ENCODE measurements at regions not wholly inside any gene's neighbourhood (a gene's known extent, or its start where the extent isn't known, plus 50 kb on each side); places are given as distances from the start of the nearest gene placed in this dataset.

DNA sequence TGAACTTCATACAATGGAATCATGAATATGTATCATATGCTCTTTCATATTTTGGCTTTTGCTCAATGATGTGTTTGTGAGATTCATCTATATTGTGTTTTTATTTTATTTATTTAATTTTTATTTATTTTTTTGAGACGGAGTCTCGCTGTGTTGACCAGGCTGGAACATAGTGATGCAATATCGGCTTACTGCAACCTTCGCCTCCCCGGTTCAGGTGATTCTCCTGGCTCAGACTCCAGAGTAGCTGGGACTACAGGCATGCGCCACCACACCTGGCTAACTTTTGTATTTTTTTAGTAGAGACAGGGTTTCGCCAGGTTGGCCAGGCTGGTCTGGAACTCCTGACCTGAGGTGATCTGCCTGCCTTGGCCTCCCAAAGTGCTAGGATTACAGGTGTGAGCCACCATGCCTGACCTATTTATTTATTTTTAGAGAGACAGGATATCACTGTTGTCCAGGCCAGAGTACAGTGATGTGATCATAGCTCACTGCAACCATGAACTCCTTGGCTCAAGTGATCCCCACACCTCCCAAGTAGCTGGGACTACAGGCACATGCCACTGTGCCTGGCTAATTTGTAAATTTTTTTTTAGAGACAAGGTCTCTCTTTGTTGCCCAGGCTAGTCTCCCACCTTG is 74.5 kb downstream of the TET3 start:
- no peak for TF ChIP-seq CTCF (IDR thresholded peaks at IDR 0.05; ENCODE audit: borderline replicate concordance, control extremely low read depth, extremely low read depth, insufficient read depth, missing control alignments)
- in situ Hi-C loops (cut with MboI; ENCODE audit: low sequenced_read_pairs, unreplicated experiment) = no loop called here
- DNase-seq (ENCODE audit: low spot score) = no peak

DNA sequence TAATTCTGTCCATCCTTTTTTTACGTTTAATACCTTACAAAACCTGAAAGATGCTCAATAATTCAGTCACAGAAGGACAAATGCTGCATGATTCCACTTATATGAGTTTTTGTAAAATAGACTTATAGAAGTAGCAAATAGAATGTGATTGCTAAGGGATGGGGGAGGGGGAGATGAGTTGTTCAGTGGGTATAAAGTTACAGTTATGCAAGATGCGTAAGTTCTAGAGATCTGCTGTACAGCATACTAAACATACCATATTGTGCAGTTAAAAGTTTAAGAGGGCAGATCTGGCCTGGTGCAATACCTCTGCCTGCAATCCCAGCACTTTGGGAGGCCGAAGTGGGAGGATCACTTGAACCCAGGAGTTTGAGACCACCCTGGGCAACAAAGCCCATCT is 78.8 kb downstream of the TET3 start:
- TF ChIP-seq CTCF (IDR thresholded peaks at IDR 0.05; ENCODE audit: borderline replicate concordance, control extremely low read depth, extremely low read depth, insufficient read depth, missing control alignments) = no peak
- DNase-seq (ENCODE audit: low spot score) = no peak
- in situ Hi-C loops (cut with MboI; ENCODE audit: low sequenced_read_pairs, unreplicated experiment) = no loop called here

DNA sequence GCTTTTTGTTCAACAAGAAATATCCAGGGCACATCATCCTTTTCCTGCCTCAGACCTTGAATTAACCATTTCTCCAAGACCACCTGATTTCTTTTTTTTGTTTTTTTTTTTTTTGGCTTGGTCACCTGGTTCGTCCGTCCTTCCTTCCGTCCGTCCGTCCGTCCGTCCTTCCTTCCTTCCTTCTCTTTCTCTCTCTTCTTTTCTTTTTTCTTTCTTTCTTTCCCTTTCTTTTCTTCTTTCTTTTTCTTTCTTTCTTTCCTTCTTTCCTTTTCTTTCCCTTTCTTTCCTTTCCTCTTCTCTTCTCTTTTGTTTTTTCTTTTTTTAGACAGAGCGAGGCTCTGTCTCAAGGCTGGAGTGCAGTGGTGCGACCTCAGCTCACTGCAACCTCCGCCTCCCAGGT is 80.7 kb downstream of the TET3 start:
- in situ Hi-C loops (cut with MboI; ENCODE audit: low sequenced_read_pairs, unreplicated experiment) = no loop called here
- no peak for DNase-seq (ENCODE audit: low spot score)
- no peak for TF ChIP-seq CTCF (IDR thresholded peaks at IDR 0.05; ENCODE audit: borderline replicate concordance, control extremely low read depth, extremely low read depth, insufficient read depth, missing control alignments)

- no peak for DNase-seq (ENCODE audit: low spot score)
- in situ Hi-C loops (cut with MboI; ENCODE audit: low sequenced_read_pairs, unreplicated experiment) = no loop called here
- TF ChIP-seq CTCF (IDR thresholded peaks at IDR 0.05; ENCODE audit: borderline replicate concordance, control extremely low read depth, extremely low read depth, insufficient read depth, missing control alignments) = no peak
Observed at GRCh38 chr2:74066491-74067203, 81.1 kb downstream of the BOLA3 start.

- DNase-seq (ENCODE audit: low spot score) = no peak
- TF ChIP-seq CTCF (IDR thresholded peaks at IDR 0.05; ENCODE audit: borderline replicate concordance, control extremely low read depth, extremely low read depth, insufficient read depth, missing control alignments) = no peak
- in situ Hi-C loops (cut with MboI; ENCODE audit: low sequenced_read_pairs, unreplicated experiment) = no loop called here
Observed at GRCh38 chr2:74067221-74067747, 80.4 kb downstream of the BOLA3 start.

- in situ Hi-C loops (cut with MboI; ENCODE audit: low sequenced_read_pairs, unreplicated experiment) = no loop called here
- no peak for TF ChIP-seq CTCF (IDR thresholded peaks at IDR 0.05; ENCODE audit: borderline replicate concordance, control extremely low read depth, extremely low read depth, insufficient read depth, missing control alignments)
Observed at GRCh38 chr2:74070991-74071390, 76.7 kb downstream of the BOLA3 start.

More at GRCh38 chr2:74070991-74071390, 76.7 kb downstream of the BOLA3 start:
- no peak for DNase-seq (ENCODE audit: low spot score)

Measured in GM13976 (cell line).